Testis (tissue), 2 donors: ENCODE measurements at regions not wholly inside any gene's neighbourhood (a gene's known extent, or its start where the extent isn't known, plus 50 kb on each side); places are given as distances from the start of the nearest gene placed in this dataset.
"Not testable (repeated sequence)": the region's sequence is repeated elsewhere in the genome, so short reads cannot be mapped to it uniquely, and the experiment has no call there.

Experiments used
- DNase-seq: peaks from one replicate; pipeline ENCODE4 v3.0.0-alpha.2; 2019
- H3K27ac ChIP-seq, 2 donors: fragments of 200-600 bp; sonication (generic); one replicate each; pipeline ENCODE4 v1.5.1; 2019
- H3K27me3 ChIP-seq: fragments of 200-600 bp; sonication (generic); one replicate; pipeline ENCODE4 v1.5.1; 2019
- H3K36me3 ChIP-seq: fragments of 200-600 bp; sonication (generic); one replicate; pipeline ENCODE4 v1.5.1; 2017; ENCODE audit warnings: low read depth; ENCODE audit errors: missing control alignments
- H3K4me1 ChIP-seq: fragments of 200-600 bp; sonication (generic); one replicate; pipeline ENCODE4 v1.5.1; 2019
- H3K4me3 ChIP-seq, 2 donors: fragments of 200-600 bp; sonication (generic); one replicate each; pipeline ENCODE4 v1.5.1; 2017 to 2019
- H3K9me3 ChIP-seq: fragments of 200-600 bp; sonication (generic); one replicate; pipeline ENCODE4 v1.5.1; 2017
- CTCF ChIP-seq, 3 experiments: fragments of 450-650 bp in 2 of 3; fragments of 200-600 bp in 1 of 3; sonication (generic) in 1 of 3; IDR thresholded peaks; one replicate each; pipeline ENCODE4 v1.5.1; 2016 to 2019; ENCODE audit warnings: antibody characterized with exemption in 3 of 3, mild to moderate bottlenecking in 2 of 3, moderate library complexity in 1 of 3
- POLR2A ChIP-seq: fragments of 450-650 bp; IDR thresholded peaks from one replicate; pipeline ENCODE4 v1.6.1; 2017; ENCODE audit warnings: antibody characterized with exemption, mild to moderate bottlenecking, moderate library complexity
- WGBS, 2 donors: methylation state at CpG; one replicate each; pipeline ENCODE4 v1.1.5; 2018; 5-methylcytosine and 5-hydroxymethylcytosine counted together
- intact Hi-C: fragments of 100-400 bp; cut with DNase I; formaldehyde crosslinking; loops from one replicate; pipeline ENCODE4 v1.15.1; 2023; ENCODE audit warnings: low total_unique reads

GRCh38 chr12:97643924-97644323 is 181.3 kb downstream of the RMST start:
- intact Hi-C loops, result no loop called here
- TF ChIP-seq POLR2A (no peak), CTCF (IDR thresholded peaks at IDR 0.05) (no peak)
- Histone ChIP-seq H3K4me1 (no peaks in the 10 kb centered on the region), H3K36me3 (no peaks in the 10 kb centered on the region), H3K27ac (no peak overlapping the region), H3K27me3 (no peaks in the 10 kb centered on the region), H3K4me3 (no peak overlapping the region), H3K9me3 (no peaks in the 10 kb centered on the region)
- DNase-seq, result no peak
- 79 to 91% methylated on average over 7 of the region's 7 CpGs for WGBS, 2 donors

GRCh38 chr12:97645726-97646125 is 183.1 kb downstream of the RMST start:
- Histone ChIP-seq H3K36me3 (no peaks in the 10 kb centered on the region), H3K9me3 (no peaks in the 10 kb centered on the region), H3K4me3 (no peak overlapping the region), H3K27ac (no peak overlapping the region), H3K27me3 (no peaks in the 10 kb centered on the region), H3K4me1 (no peaks in the 10 kb centered on the region)
- 60 to 68% methylated on average over 1 of the region's 1 CpG for WGBS, 2 donors
- DNase-seq, result no peak
- TF ChIP-seq CTCF (IDR thresholded peaks at IDR 0.05) (no peak), POLR2A (no peak)
- intact Hi-C loops, result no loop called here

DNA sequence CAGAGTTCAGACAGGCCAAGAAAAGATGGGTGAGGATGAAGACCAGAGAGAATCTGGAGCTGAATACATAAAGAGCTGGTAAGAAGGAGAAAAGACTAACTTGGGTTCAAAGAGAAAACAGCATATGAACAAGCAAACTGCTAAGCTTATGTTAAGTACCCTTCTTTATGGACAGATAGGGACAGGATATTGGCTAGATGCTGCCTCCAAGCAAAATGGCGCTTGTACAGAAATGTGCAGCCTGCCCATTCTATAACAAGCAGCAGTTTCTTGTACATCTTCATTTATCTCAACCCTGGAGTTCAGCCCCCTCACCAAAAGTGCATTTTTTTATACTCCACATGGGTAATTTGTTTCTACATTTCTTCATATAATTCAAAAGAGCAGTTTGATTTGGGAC is 184.5 kb downstream of the RMST start:
- TF ChIP-seq CTCF (IDR thresholded peaks at IDR 0.05), result no peak
- TF ChIP-seq POLR2A, result no peak
- no peak for DNase-seq
- Histone ChIP-seq H3K36me3 (no peaks in the 10 kb centered on the region), H3K27ac (no peak overlapping the region), H3K4me3 (no peak overlapping the region), H3K9me3 (no peaks in the 10 kb centered on the region), H3K27me3 (no peaks in the 10 kb centered on the region), H3K4me1 (no peaks in the 10 kb centered on the region)
- WGBS, 2 donors, result 98 to 100% methylated on average over 1 of the region's 1 CpG
- intact Hi-C loops, result no loop called here

- Histone ChIP-seq H3K4me1 (no peaks in the 10 kb centered on the region), H3K4me3 (no peak overlapping the region), H3K27me3 (no peaks in the 10 kb centered on the region), H3K36me3 (no peaks in the 10 kb centered on the region), H3K9me3 (no peaks in the 10 kb centered on the region), H3K27ac (no peak overlapping the region)
- WGBS, 2 donors, result 67 to 71% methylated on average over 2 of the region's 2 CpGs
- DNase-seq, result no peak
- TF ChIP-seq POLR2A (no peak), CTCF (IDR thresholded peaks at IDR 0.05) (no peak)
- intact Hi-C loops, result no loop called here
These were observed 187.6 kb downstream of the RMST start for GRCh38 chr12:97650242-97650641.

DNA sequence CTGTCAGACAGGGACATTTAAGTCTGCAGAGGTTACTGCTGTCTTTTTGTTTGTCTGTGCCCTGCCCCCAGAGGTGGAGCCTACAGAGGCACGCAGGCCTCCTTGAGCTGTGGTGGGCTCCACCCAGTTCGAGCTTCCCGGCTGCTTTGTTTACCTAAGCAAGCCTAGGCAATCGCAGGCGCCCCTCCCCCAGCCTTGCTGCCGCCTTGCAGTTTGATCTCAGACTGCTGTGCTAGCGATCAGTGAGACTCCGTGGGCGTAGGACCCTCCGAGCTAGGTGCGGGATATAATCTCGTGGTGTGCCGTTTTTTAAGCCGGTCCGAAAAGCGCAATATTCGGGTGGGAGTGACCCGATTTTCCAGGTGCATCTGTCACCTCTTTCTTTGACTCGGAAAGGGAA is 193.9 kb downstream of the RMST start:
- H3K36me3 ChIP-seq, H3K4me1 ChIP-seq, intact Hi-C loops, H3K4me3 ChIP-seq, H3K27ac ChIP-seq, H3K27me3 ChIP-seq, H3K9me3 ChIP-seq, DNase-seq: not testable (repeated sequence)
- 83 to 91% methylated on average over 14 to 18 of the region's 19 CpGs for WGBS, 2 donors
